Kidney epithelial cell (primary cell): ENCODE measurements at regions not wholly inside any gene's neighbourhood (a gene's known extent, or its start where the extent isn't known, plus 50 kb on each side); places are given as distances from the start of the nearest gene placed in this dataset.

ENCODE experiments used
- DNase-seq: peaks from one replicate; pipeline ENCODE4 v3.0.0-alpha.2; 2010; ENCODE audit warnings: low read depth
- H3K27me3 ChIP-seq: 2 replicates; pipeline ENCODE4 v1.6.0; 2011; ENCODE audit warnings: low read length; ENCODE audit not compliant: control insufficient read depth, insufficient read depth
- H3K36me3 ChIP-seq: 2 replicates; pipeline ENCODE4 v1.5.1; 2011; ENCODE audit warnings: low read length; ENCODE audit not compliant: control insufficient read depth, insufficient read depth
- H3K4me3 ChIP-seq: 2 replicates; pipeline ENCODE4 v1.5.1; 2011; ENCODE audit warnings: low read depth, mild to moderate bottlenecking, control low read depth, low read length
- TF ChIP-seq, protein P1 (sequence below): IDR thresholded peaks from 2 replicates; pipeline ENCODE4 v1.5.1; 2011; ENCODE audit warnings: mild to moderate bottlenecking, moderate library complexity, low read length, control low read depth, inconsistent platforms; ENCODE audit not compliant: insufficient read depth, poor library complexity, severe bottlenecking

DNA sequence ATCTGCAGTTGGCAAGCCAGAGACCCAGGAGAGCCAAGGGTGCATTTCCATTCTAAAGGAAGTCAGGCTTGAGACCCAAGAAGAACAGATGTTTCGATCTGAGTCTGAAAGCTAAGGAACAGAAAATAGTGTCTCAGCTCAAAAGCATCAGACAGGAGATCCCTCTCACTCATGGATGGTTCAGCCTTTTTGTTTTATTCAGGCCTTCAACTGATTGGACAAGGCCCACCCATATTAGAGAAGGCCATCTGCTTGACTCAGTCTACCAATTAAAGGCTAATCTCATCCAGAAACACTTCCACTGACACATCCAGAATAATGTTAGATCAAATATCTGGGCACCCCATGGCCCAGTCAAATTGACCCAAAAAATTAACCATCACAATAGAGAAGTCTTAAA, 255.0 kb downstream of the TXNL1 start:
- Histone ChIP-seq H3K4me3 (no peak overlapping the region), H3K27me3 (no peaks in the 10 kb centered on the region), H3K36me3 (no peaks in the 10 kb centered on the region)
- no peak for DNase-seq
- TF ChIP-seq, protein P1, sequence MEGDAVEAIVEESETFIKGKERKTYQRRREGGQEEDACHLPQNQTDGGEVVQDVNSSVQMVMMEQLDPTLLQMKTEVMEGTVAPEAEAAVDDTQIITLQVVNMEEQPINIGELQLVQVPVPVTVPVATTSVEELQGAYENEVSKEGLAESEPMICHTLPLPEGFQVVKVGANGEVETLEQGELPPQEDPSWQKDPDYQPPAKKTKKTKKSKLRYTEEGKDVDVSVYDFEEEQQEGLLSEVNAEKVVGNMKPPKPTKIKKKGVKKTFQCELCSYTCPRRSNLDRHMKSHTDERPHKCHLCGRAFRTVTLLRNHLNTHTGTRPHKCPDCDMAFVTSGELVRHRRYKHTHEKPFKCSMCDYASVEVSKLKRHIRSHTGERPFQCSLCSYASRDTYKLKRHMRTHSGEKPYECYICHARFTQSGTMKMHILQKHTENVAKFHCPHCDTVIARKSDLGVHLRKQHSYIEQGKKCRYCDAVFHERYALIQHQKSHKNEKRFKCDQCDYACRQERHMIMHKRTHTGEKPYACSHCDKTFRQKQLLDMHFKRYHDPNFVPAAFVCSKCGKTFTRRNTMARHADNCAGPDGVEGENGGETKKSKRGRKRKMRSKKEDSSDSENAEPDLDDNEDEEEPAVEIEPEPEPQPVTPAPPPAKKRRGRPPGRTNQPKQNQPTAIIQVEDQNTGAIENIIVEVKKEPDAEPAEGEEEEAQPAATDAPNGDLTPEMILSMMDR: no peak

DNA sequence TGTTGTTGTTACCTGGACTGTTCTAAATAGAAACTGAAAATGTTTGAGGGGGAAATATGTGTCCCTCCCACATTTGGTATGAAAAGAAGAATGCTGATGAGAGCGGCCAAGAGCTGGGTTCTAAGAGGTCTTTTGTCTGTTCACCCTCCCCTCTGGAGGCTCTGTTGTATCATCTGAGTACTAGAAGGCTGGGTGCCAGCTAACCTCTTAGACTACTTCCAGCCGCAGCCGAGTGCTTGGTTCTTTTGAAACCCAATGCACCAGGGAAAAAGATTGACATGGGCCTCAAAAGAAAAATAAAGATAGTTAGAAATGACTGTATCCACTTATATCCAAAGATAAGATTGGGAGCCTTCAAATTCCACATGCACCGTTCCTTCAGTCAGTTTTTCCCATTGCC, 255.9 kb downstream of the TXNL1 start:
- H3K4me3 ChIP-seq: no peak overlapping the region
- DNase-seq: no peak
- no peaks in the 10 kb centered on the region for H3K27me3 ChIP-seq
- no peaks in the 10 kb centered on the region for H3K36me3 ChIP-seq
- TF ChIP-seq, protein P1: no peak

DNA sequence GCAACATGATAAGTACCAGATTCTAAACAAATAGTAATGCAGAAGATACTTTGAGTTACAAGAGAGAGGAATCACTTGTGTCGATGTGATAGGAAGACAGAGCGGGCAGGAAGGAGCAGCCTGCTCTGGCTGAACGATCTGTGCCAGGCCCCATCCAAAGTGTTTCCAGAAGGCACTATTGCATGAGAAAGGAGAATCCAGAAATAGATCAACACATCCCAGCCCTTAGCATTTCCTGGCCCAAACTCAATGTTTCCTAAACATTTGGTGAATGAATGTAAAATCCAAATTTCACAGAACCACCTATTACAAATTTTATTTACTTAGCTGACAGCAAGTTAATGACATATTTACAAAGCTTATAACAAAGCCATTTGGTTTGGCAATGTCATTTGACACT, 257.2 kb downstream of the TXNL1 start:
- Histone ChIP-seq H3K4me3 (no peak overlapping the region), H3K27me3 (no peaks in the 10 kb centered on the region), H3K36me3 (no peaks in the 10 kb centered on the region)
- TF ChIP-seq, protein P1: no peak
- DNase-seq: no peak

DNA sequence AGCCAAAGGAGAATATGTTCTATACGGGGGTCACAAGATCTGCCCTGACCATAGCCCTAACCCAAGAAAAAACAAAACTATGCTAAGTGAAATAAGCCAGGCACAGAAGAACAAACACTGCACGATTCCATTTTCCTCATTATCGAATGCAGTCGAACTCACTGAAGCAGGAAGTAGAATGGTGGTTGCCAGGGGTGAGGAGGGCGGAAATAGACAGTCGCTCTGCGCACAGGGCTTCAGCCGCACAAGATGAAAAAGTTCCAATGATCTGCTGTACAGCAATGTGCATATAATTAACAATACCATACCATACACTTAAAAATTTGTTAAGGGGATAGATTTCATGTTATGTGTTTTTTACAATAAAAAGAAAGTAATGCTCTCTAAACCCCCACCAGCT, 257.7 kb downstream of the TXNL1 start:
- Histone ChIP-seq H3K4me3 (no peak overlapping the region), H3K27me3 (no peaks in the 10 kb centered on the region), H3K36me3 (no peaks in the 10 kb centered on the region)
- no peak for DNase-seq
- TF ChIP-seq, protein P1: no peak

DNA sequence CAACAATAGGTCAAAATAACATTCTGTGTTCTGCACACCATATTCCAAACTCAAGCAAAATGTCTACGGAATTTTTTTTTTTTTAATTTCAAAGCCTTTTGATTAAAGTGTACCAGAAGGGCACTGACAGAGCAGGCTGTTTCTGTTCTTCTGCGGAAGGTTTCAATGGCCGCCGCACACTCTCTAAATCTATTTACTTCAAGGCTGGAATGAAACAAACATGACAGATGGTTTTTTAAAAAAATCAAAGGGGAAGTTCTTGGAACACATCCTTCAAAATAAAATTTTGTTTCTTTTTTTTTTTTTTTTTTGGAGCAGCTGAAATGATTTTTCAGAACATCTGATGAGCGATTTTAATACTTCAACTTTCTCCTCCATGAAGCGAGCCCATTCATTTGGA, 259.1 kb downstream of the TXNL1 start:
- TF ChIP-seq, protein P1: no peak
- Histone ChIP-seq H3K4me3 (no peak overlapping the region), H3K36me3 (no peaks in the 10 kb centered on the region), H3K27me3 (no peaks in the 10 kb centered on the region)
- no peak for DNase-seq

DNA sequence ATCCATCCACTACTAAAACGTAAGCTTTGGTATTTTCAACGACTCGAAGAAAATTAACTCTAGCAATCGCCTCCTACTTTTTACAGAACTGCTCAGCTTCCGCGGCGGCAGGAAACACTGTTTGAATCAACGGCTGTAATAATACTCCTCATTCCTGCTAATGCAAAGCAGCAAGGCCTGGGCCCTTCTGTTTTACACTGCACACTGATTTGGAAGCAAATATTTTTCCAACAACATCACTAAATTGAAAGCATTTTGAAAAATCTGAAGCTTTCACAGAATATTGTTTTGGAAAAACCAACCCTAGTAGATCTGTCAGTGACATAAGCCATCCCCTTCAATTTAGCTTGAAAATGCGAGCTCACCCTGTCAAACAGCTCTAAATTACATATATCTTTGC, 261.2 kb downstream of the TXNL1 start:
- no peaks in the 10 kb centered on the region for H3K36me3 ChIP-seq
- TF ChIP-seq, protein P1: no peak
- no peaks in the 10 kb centered on the region for H3K27me3 ChIP-seq
- no peak for DNase-seq
- H3K4me3 ChIP-seq: no peak overlapping the region
